Mononuclear cell (primary cell): ENCODE measurements at regions not wholly inside any gene's neighbourhood (a gene's known extent, or its start where the extent isn't known, plus 50 kb on each side); places are given as distances from the start of the nearest gene placed in this dataset.
"Not testable (repeated sequence)": the region's sequence is repeated elsewhere in the genome, so short reads cannot be mapped to it uniquely, and the experiment has no call there.

Source experiments
- H3K27me3 ChIP-seq: 2 replicates; pipeline ENCODE4 v1.6.0; 2011; ENCODE audit warnings: low read length, control low read depth; ENCODE audit not compliant: insufficient read depth
- H3K4me1 ChIP-seq: 2 replicates; pipeline ENCODE4 v1.5.1; 2011; ENCODE audit warnings: mild to moderate bottlenecking, low read length, control low read depth; ENCODE audit not compliant: insufficient read depth
- H3K4me3 ChIP-seq: 2 replicates; pipeline ENCODE4 v1.5.1; 2011; ENCODE audit warnings: mild to moderate bottlenecking, low read length, moderate library complexity
- H3K9me3 ChIP-seq: 2 replicates; pipeline ENCODE4 v1.5.1; 2011; ENCODE audit warnings: low read depth, mild to moderate bottlenecking, control low read depth, low read length

DNA sequence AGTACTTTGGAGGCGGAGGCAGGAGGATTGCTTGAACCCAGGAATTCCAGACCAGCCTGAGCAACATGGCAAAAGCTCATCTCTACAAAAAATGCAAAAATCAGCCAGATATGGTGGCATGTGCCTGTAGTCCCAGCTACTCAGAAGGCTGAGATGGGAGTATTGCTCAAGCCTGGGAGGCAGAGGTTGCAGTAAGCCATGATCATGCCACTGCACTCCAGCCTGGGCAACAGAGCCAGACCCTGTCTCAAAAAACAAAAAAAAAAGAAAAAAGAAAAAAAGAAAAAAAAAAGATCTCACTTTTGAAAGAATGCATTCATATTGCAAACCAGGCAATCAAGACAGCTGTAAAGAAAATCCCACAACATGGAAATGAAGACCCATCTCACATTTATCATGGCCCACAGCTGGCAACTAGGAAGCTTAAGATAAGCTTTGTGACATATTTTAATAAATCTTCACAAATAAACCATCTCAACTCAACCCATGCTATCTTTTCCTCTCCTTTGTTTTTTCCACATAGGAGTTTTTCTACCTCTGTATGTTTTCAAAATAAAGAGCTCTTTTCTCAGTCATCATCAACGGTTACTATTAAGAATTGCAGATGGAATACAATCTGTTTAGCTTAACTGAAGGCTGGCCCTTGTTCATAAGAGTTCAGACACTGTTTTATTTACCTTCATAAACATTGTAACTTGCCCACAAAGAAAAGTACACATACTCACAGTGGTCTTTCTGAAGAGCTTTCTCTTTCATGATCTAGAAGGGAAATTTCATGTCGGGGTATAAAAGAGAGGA is 137.0 kb downstream of the MREG start:
- H3K9me3 ChIP-seq, result no peaks in the 10 kb centered on the region
- peaks cover 3% of the 10 kb centered on the region for H3K27me3 ChIP-seq
- H3K4me3 ChIP-seq, result no peak overlapping the region
- peaks cover 9% of the 10 kb centered on the region for H3K4me1 ChIP-seq

GRCh38 chr2:215874418-215874817 is 138.9 kb downstream of the MREG start:
- Histone ChIP-seq H3K27me3 (peaks cover 3% of the 10 kb centered on the region), H3K9me3 (no peaks in the 10 kb centered on the region), H3K4me3 (no peak overlapping the region), H3K4me1 (peaks cover 13% of the 10 kb centered on the region)

GRCh38 chr2:215870986-215871385 is 142.4 kb downstream of the MREG start:
- Histone ChIP-seq H3K9me3 (no peaks in the 10 kb centered on the region), H3K4me3 (no peak overlapping the region), H3K4me1 (peaks cover 4% of the 10 kb centered on the region), H3K27me3 (peaks cover 3% of the 10 kb centered on the region)

DNA sequence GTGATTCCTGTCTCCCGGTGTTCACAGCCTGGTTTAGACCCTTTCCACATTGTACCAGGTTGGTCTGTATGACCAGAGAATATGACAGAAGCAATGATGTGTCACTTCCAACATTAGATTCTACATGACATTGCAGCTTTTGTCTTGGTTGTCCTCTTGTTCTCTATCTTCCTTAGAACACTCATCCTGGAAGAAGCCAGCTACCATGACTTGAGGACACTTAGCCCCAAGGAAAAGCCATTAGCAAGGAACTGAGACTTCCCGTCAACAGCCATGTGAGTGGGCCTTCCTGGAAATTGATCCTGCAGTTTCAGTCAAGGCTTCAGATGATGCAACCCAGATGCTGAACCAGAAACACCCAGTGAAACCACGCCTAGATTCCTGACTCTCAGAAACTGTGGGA is 143.3 kb downstream of the MREG start:
- Histone ChIP-seq H3K9me3 (no peaks in the 10 kb centered on the region), H3K27me3 (peaks cover 3% of the 10 kb centered on the region), H3K4me3 (no peak overlapping the region), H3K4me1 (peaks cover 4% of the 10 kb centered on the region)

DNA sequence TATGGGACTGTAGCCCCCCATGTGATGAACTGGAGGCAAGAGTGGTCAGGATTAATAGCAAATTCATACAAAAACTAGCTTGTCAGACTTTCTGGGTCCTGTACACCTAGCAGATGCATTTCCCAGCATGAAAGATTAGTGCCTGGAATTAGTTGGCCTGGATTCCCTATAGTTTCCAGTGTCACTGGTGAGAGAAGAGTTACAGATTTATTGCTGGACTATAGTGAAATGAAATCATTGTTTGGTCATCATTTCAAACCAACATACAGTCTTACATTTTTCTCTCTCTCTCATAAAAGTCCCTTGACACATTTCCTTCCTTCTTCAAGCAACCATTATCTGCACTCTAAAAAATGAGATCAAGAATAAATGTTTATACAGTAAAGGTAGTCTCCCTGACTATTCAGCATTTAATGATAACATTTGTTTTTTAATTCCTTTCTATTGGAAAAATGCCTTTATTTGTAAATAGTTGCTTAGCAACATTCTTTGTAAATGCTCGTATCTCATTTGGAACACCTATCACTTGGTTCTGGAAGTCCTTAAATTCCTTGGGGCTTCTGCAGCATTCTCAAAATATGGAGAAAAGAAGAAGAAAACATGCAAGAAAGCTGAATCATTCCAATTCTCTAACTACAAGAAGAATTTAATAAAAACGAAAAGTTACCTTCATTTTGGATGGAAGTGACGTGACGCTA is 144.4 kb downstream of the MREG start:
- Histone ChIP-seq H3K4me3 (no peak overlapping the region), H3K9me3 (no peaks in the 10 kb centered on the region), H3K27me3 (peaks cover 3% of the 10 kb centered on the region), H3K4me1 (peaks cover 4% of the 10 kb centered on the region)

- Histone ChIP-seq H3K4me1 (peaks cover 4% of the 10 kb centered on the region), H3K4me3 (no peak overlapping the region), H3K27me3 (peaks cover 6% of the 10 kb centered on the region), H3K9me3 (no peaks in the 10 kb centered on the region)
Observed at GRCh38 chr2:215866606-215867005, 146.7 kb downstream of the MREG start.

- H3K27me3 ChIP-seq, result peaks cover 6% of the 10 kb centered on the region
- no peaks in the 10 kb centered on the region for H3K9me3 ChIP-seq
- H3K4me3 ChIP-seq, result no peak overlapping the region
- no peaks in the 10 kb centered on the region for H3K4me1 ChIP-seq
Observed at GRCh38 chr2:215863687-215864086, 149.7 kb downstream of the MREG start.

- Histone ChIP-seq H3K4me3 (no peak overlapping the region), H3K4me1 (no peaks in the 10 kb centered on the region), H3K9me3 (no peaks in the 10 kb centered on the region), H3K27me3 (peaks cover 3% of the 10 kb centered on the region)
Observed at GRCh38 chr2:215862351-215862771, 151.0 kb downstream of the MREG start.

GRCh38 chr2:215861607-215862350 is 151.6 kb downstream of the MREG start:
- H3K4me1 ChIP-seq, result no peaks in the 10 kb centered on the region
- H3K9me3 ChIP-seq, result no peaks in the 10 kb centered on the region
- no peak overlapping the region for H3K4me3 ChIP-seq
- H3K27me3 ChIP-seq, result peaks cover 3% of the 10 kb centered on the region

GRCh38 chr2:215856080-215856479 is 157.3 kb downstream of the MREG start:
- Histone ChIP-seq H3K4me1 (no peaks in the 10 kb centered on the region), H3K27me3 (no peaks in the 10 kb centered on the region), H3K9me3 (no peaks in the 10 kb centered on the region), H3K4me3 (no peak overlapping the region)

- not testable (repeated sequence) for H3K27me3 ChIP-seq, H3K4me1 ChIP-seq, H3K9me3 ChIP-seq, H3K4me3 ChIP-seq
Observed at GRCh38 chr2:215855308-215855707, 158.0 kb downstream of the MREG start.

- no peaks in the 10 kb centered on the region for H3K4me1 ChIP-seq
- H3K27me3 ChIP-seq, result no peaks in the 10 kb centered on the region
- no peaks in the 10 kb centered on the region for H3K9me3 ChIP-seq
- H3K4me3 ChIP-seq, result no peak overlapping the region
Observed at GRCh38 chr2:215854008-215854407, 159.3 kb downstream of the MREG start.

- H3K4me1 ChIP-seq, result peaks cover 15% of the 10 kb centered on the region
- H3K4me3 ChIP-seq, result no peak overlapping the region
- H3K9me3 ChIP-seq, result no peaks in the 10 kb centered on the region
- H3K27me3 ChIP-seq, result no peaks in the 10 kb centered on the region
Observed at GRCh38 chr2:215851696-215852095, 161.7 kb downstream of the MREG start.

GRCh38 chr2:215851082-215851481 is 162.3 kb downstream of the MREG start:
- Histone ChIP-seq H3K4me1 (peaks cover 18% of the 10 kb centered on the region), H3K27me3 (no peaks in the 10 kb centered on the region), H3K4me3 (no peak overlapping the region), H3K9me3 (no peaks in the 10 kb centered on the region)

- Histone ChIP-seq H3K4me3 (no peak overlapping the region), H3K27me3 (no peaks in the 10 kb centered on the region), H3K4me1 (peaks cover 25% of the 10 kb centered on the region), H3K9me3 (no peaks in the 10 kb centered on the region)
Observed at GRCh38 chr2:215850380-215850779, 163.0 kb downstream of the MREG start.
